ENCODE measurements at regions not wholly inside any gene's neighbourhood (a gene's known extent, or its start where the extent isn't known, plus 50 kb on each side); places are given as distances from the start of the nearest gene placed in this dataset.
A peak's percentile ranks its signal among the peaks of the same experiment; 100 is the strongest.

GRCh38 chr1:201593200-201593921, 54.4 kb downstream of the NAV1 start:
- Histone ChIP-seq H3K9me3 (no peaks in the 10 kb centered on the region), H3K27me3 (no peaks in the 10 kb centered on the region), H3K27ac (peak overlapping the region in 1 of 2 donors; percentile 23), H3K4me3 (no peak overlapping the region), H3K36me3 (no peaks in the 10 kb centered on the region), H3K4me1 (peaks cover 5 to 30% of the 10 kb centered on the region in 2 donors)
- intact Hi-C loops (cut with DNase I), result no loop called here
- peak; percentile 7 for ATAC-seq
- TF ChIP-seq, protein P1, sequence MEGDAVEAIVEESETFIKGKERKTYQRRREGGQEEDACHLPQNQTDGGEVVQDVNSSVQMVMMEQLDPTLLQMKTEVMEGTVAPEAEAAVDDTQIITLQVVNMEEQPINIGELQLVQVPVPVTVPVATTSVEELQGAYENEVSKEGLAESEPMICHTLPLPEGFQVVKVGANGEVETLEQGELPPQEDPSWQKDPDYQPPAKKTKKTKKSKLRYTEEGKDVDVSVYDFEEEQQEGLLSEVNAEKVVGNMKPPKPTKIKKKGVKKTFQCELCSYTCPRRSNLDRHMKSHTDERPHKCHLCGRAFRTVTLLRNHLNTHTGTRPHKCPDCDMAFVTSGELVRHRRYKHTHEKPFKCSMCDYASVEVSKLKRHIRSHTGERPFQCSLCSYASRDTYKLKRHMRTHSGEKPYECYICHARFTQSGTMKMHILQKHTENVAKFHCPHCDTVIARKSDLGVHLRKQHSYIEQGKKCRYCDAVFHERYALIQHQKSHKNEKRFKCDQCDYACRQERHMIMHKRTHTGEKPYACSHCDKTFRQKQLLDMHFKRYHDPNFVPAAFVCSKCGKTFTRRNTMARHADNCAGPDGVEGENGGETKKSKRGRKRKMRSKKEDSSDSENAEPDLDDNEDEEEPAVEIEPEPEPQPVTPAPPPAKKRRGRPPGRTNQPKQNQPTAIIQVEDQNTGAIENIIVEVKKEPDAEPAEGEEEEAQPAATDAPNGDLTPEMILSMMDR (IDR thresholded peaks at IDR 0.05), result no peak
- DNase-seq, result peak in 1 of 4 donors; percentile 59

DNA sequence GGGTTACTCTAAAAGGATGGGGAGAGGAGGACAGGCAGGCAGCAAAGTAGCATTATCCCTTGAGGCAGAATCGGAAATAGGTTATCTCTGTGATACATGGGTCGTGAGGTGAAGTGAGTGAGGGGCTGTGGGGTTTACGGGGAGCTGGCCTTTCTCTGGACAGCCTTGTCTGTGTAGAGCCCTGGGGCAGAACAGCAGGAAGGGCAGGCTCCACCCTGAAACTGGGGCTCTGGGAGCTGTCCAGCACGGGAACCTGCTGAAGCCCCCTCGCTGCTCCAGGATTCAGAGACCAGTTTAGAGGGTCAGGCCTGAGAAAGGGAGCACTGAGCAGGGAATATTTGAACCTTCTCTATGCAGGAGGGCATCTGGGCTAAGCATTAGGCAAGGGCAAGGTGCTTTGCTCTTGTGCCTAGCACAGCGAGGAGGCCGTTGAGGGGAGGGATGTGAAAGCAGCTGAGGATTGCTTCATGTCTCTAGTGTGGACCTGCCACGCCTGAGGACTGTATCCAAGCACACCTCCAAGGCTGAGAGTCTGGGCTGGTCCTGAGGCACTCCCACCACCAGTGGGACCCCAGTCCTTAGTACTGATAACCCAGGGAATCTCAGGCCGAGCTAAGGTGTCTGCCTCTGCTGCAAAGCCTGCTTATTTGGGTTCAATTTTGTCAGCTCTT, 55.8 kb downstream of the NAV1 start:
- H3K36me3 ChIP-seq, result no peaks in the 10 kb centered on the region
- peaks cover 5 to 37% of the 10 kb centered on the region in 2 donors for H3K4me1 ChIP-seq
- no peak overlapping the region for H3K4me3 ChIP-seq
- peak in 1 of 4 donors; percentile 41 for DNase-seq
- no peaks in the 10 kb centered on the region for H3K9me3 ChIP-seq
- no peak overlapping the region for H3K27ac ChIP-seq
- no peaks in the 10 kb centered on the region for H3K27me3 ChIP-seq
- TF ChIP-seq, protein P1 (IDR thresholded peaks at IDR 0.05), result no peak
- no peak for ATAC-seq
- intact Hi-C loops (cut with DNase I), result no loop called here

DNA sequence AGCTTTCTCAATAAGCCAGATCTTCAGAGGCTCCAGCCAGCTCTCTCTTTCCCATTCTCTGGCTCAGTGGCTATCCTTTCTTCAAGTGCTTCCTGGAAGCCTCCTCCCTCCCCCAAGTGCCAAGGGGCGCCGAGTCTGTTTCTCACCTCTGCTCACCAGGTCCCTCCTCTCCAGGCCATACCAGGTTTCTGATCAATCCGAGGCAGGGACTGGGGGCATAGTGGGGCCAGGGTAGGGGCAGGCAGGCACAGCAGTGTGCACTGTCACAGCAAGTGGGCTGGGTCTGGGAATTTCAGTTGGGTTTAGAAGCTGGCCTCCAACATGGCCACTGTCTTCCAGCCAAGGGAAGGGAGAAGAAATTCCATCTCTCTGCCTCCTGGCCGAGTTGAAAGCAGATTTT, 56.5 kb downstream of the NAV1 start:
- DNase-seq (no peak), ATAC-seq (no peak)
- peaks cover 5 to 43% of the 10 kb centered on the region in 2 donors for H3K4me1 ChIP-seq
- no peaks in the 10 kb centered on the region for H3K36me3 ChIP-seq
- intact Hi-C loops (cut with DNase I), result no loop called here
- TF ChIP-seq, protein P1 (IDR thresholded peaks at IDR 0.05), result no peak
- H3K27ac ChIP-seq, result no peak overlapping the region
- no peaks in the 10 kb centered on the region for H3K27me3 ChIP-seq
- H3K9me3 ChIP-seq, result no peaks in the 10 kb centered on the region
- H3K4me3 ChIP-seq, result no peak overlapping the region

- peaks cover 5 to 49% of the 10 kb centered on the region in 2 donors for H3K4me1 ChIP-seq
- no peak overlapping the region for H3K27ac ChIP-seq
- no peaks in the 10 kb centered on the region for H3K27me3 ChIP-seq
- H3K4me3 ChIP-seq, result no peak overlapping the region
- no peaks in the 10 kb centered on the region for H3K36me3 ChIP-seq
- intact Hi-C loops (cut with DNase I), result no loop called here
- no peak for ATAC-seq
- TF ChIP-seq, protein P1 (IDR thresholded peaks at IDR 0.05), result no peak
- DNase-seq, result no peak
- no peaks in the 10 kb centered on the region for H3K9me3 ChIP-seq
Measured at GRCh38 chr1:201596101-201596868, 57.4 kb downstream of the NAV1 start.

Data from left lung (tissue), 4 donors.